Calu3 (cell line): ENCODE measurements at regions not wholly inside any gene's neighbourhood (a gene's known extent, or its start where the extent isn't known, plus 50 kb on each side); places are given as distances from the start of the nearest gene placed in this dataset.

Experiments
- BruUV-seq: library from RNA; stranded (reverse); fragments of 400-500 nt; replicated peaks from 2 replicates; lab custom pipeline; 2021; lab: Mats Ljungman, UMichigan
- CTCF ChIA-PET: fragments of 300-600 bp; sonication (Branson Sonifier 250); formaldehyde crosslinking; loops from one replicate; lab custom pipeline; 2022; ENCODE audit warnings: antibody characterized with exemption; lab: Charles Lee
- DNase-seq: peaks from one replicate; pipeline ENCODE4 v3.0.0; 2022
- H3K27ac Mint-ChIP-seq: one replicate; pipeline ENCODE4 v1.8.0; 2022; ENCODE audit warnings: mixed read lengths; ENCODE audit not compliant: unreplicated experiment
- H3K27me3 Mint-ChIP-seq: one replicate; pipeline ENCODE4 v1.8.0; 2022; ENCODE audit warnings: mixed read lengths; ENCODE audit not compliant: unreplicated experiment
- H3K36me3 Mint-ChIP-seq: one replicate; pipeline ENCODE4 v1.8.0; 2022; ENCODE audit warnings: mild to moderate bottlenecking, moderate library complexity, mixed read lengths; ENCODE audit not compliant: insufficient read depth, unreplicated experiment
- H3K4me1 Mint-ChIP-seq: one replicate; pipeline ENCODE4 v1.8.0; 2022; ENCODE audit warnings: mild to moderate bottlenecking, low read depth, mixed read lengths; ENCODE audit not compliant: unreplicated experiment
- H3K4me3 Mint-ChIP-seq: one replicate; pipeline ENCODE4 v1.8.0; 2022; ENCODE audit warnings: mild to moderate bottlenecking, low read depth, moderate library complexity, mixed read lengths; ENCODE audit not compliant: unreplicated experiment
- H3K9me3 Mint-ChIP-seq: one replicate; pipeline ENCODE4 v1.8.0; 2022; ENCODE audit warnings: low read depth, mixed read lengths; ENCODE audit not compliant: unreplicated experiment
- CTCF ChIP-seq: fragments of 200-600 bp; IDR thresholded peaks from one replicate; pipeline ENCODE4 v1.8.0; 2022; ENCODE audit warnings: antibody characterized with exemption; ENCODE audit not compliant: unreplicated experiment
- intact Hi-C: fragments of 100-400 bp; cut with micrococcal nuclease; formaldehyde crosslinking; loops from one replicate; pipeline ENCODE4 v1.10.0; 2022; ENCODE audit not compliant: unreplicated experiment

- CTCF ChIA-PET = no interaction called here
- Mint-ChIP-seq H3K4me3 (no peak overlapping the region), H3K27ac (no peak overlapping the region), H3K27me3 (no peaks in the 10 kb centered on the region), H3K36me3 (no peaks in the 10 kb centered on the region), H3K4me1 (no peaks in the 10 kb centered on the region), H3K9me3 (peaks cover 3% of the 10 kb centered on the region)
- intact Hi-C loops = no loop called here
- TF ChIP-seq CTCF = no peak
- BruUV-seq = no TSS peak
- DNase-seq = no peak
Measured at GRCh38 chr5:12270914-12271313, 366.7 kb upstream of the CTNND2 start.

- TF ChIP-seq CTCF = no peak
- Mint-ChIP-seq H3K4me3 (no peak overlapping the region), H3K4me1 (no peaks in the 10 kb centered on the region), H3K27me3 (no peaks in the 10 kb centered on the region), H3K36me3 (no peaks in the 10 kb centered on the region), H3K9me3 (peaks cover 3% of the 10 kb centered on the region), H3K27ac (no peak overlapping the region)
- BruUV-seq = no TSS peak
- no peak for DNase-seq
- intact Hi-C loops = no loop called here
- CTCF ChIA-PET = no interaction called here
Measured at GRCh38 chr5:12269164-12269563, 364.9 kb upstream of the CTNND2 start.

GRCh38 chr5:12258549-12258948 is 354.3 kb upstream of the CTNND2 start:
- BruUV-seq = no TSS peak
- H3K27ac Mint-ChIP-seq = no peak overlapping the region
- no peaks in the 10 kb centered on the region for H3K36me3 Mint-ChIP-seq
- peaks cover 2% of the 10 kb centered on the region for H3K9me3 Mint-ChIP-seq
- H3K4me3 Mint-ChIP-seq = no peak overlapping the region
- CTCF ChIA-PET = no interaction called here
- TF ChIP-seq CTCF = no peak
- no peak for DNase-seq
- no peaks in the 10 kb centered on the region for H3K27me3 Mint-ChIP-seq
- intact Hi-C loops = no loop called here
- H3K4me1 Mint-ChIP-seq = no peaks in the 10 kb centered on the region

- H3K4me1 Mint-ChIP-seq = no peaks in the 10 kb centered on the region
- no peak overlapping the region for H3K27ac Mint-ChIP-seq
- peaks cover 8% of the 10 kb centered on the region for H3K9me3 Mint-ChIP-seq
- no peaks in the 10 kb centered on the region for H3K27me3 Mint-ChIP-seq
- DNase-seq = no peak
- no peak overlapping the region for H3K4me3 Mint-ChIP-seq
- no peak for TF ChIP-seq CTCF
- CTCF ChIA-PET = no interaction called here
- H3K36me3 Mint-ChIP-seq = no peaks in the 10 kb centered on the region
- BruUV-seq = no TSS peak
- intact Hi-C loops = no loop called here
Measured at GRCh38 chr5:12250454-12250853, 346.2 kb upstream of the CTNND2 start.
